PC-9 (cell line): ENCODE measurements at regions not wholly inside any gene's neighbourhood (a gene's known extent, or its start where the extent isn't known, plus 50 kb on each side); places are given as distances from the start of the nearest gene placed in this dataset.

ENCODE experiments used
- BruUV-seq: library from RNA; stranded (reverse); fragments of 400-500 nt; replicated peaks from 2 replicates; lab custom pipeline; 2021; lab: Mats Ljungman, UMichigan
- CTCF ChIA-PET: fragments of 300-600 bp; sonication (Branson Sonifier 250); formaldehyde crosslinking; loops from one replicate; lab custom pipeline; 2022; ENCODE audit warnings: antibody characterized with exemption; lab: Charles Lee
- POLR2A ChIA-PET: fragments of 300-600 bp; sonication (Branson Sonifier 250); formaldehyde crosslinking; loops from one replicate; lab custom pipeline; 2022; ENCODE audit warnings: antibody characterized with exemption; ENCODE audit not compliant: unreplicated experiment; lab: Charles Lee
- DNase-seq, 2 experiments: peaks; one replicate each; pipeline versions ENCODE4 v3.0.0 to v3.0.0-alpha.2; 2015 to 2022; ENCODE audit warnings: mixed read lengths in 1 of 2
- H2AFZ ChIP-seq: fragments of 200-600 bp; sonication (generic); 2 replicates; pipeline ENCODE4 v1.8.1; 2017; ENCODE audit warnings: antibody characterized with exemption
- H3F3A ChIP-seq: fragments of 200-600 bp; sonication (generic); 2 replicates; pipeline ENCODE4 v1.8.1; 2017; ENCODE audit warnings: antibody characterized with exemption, mild to moderate bottlenecking, low read depth; ENCODE audit not compliant: insufficient read depth
- H3K27ac ChIP-seq: fragments of 200-600 bp; sonication (generic); 2 replicates; pipeline ENCODE4 v1.6.1; 2016; ENCODE audit warnings: mixed run types
- H3K27me3 ChIP-seq: fragments of 200-600 bp; sonication (generic); 2 replicates; pipeline ENCODE4 v1.6.1; 2016; ENCODE audit warnings: low read depth, mixed run types; ENCODE audit not compliant: insufficient read depth
- H3K36me3 ChIP-seq: fragments of 200-600 bp; sonication (generic); 2 replicates; pipeline ENCODE4 v1.6.1; 2016; ENCODE audit warnings: low read depth, mixed run types
- H3K4me1 ChIP-seq: fragments of 200-600 bp; sonication (generic); replicated peaks from 2 replicates; pipeline ENCODE4 v1.6.1; 2016; ENCODE audit warnings: mixed run types; ENCODE audit not compliant: insufficient read depth
- H3K4me2 ChIP-seq: fragments of 200-600 bp; sonication (generic); 2 replicates; pipeline ENCODE4 v1.6.1; 2017; ENCODE audit warnings: mixed run types
- H3K4me3 ChIP-seq: fragments of 200-600 bp; sonication (generic); 2 replicates; pipeline ENCODE4 v1.6.1; 2016; ENCODE audit warnings: mixed run types
- H3K79me2 ChIP-seq: fragments of 200-600 bp; sonication (generic); 2 replicates; pipeline ENCODE4 v1.6.1; 2017; ENCODE audit warnings: low read depth, mixed run types
- H3K9me2 ChIP-seq: fragments of 200-600 bp; sonication (generic); 2 replicates; pipeline ENCODE4 v1.8.1; 2017; ENCODE audit warnings: mild to moderate bottlenecking; ENCODE audit not compliant: insufficient read depth
- H3K9me3 ChIP-seq: fragments of 200-600 bp; sonication (generic); 2 replicates; pipeline ENCODE4 v1.8.1; 2016; ENCODE audit warnings: low read depth; ENCODE audit not compliant: insufficient read depth
- H4K20me1 ChIP-seq: fragments of 200-600 bp; sonication (generic); 2 replicates; pipeline ENCODE4 v1.8.1; 2017; ENCODE audit not compliant: insufficient read depth
- EZH2 ChIP-seq: fragments of 200-600 bp; sonication (generic); IDR thresholded peaks from 2 replicates; pipeline ENCODE4 v1.8.0; 2017; ENCODE audit warnings: antibody characterized with exemption, low read depth
- intact Hi-C: fragments of 100-400 bp; cut with micrococcal nuclease; formaldehyde crosslinking; loops from one replicate; pipeline ENCODE4 v1.10.0; 2022; ENCODE audit not compliant: unreplicated experiment
- TF ChIP-seq, protein P1 (sequence below): fragments of 200-600 bp; sonication (generic); conservative IDR thresholded peaks from 2 replicates; pipeline ENCODE4 v1.6.1; 2017; ENCODE audit warnings: mixed run types, antibody characterized with exemption, mild to moderate bottlenecking, moderate library complexity

GRCh38 chr10:2202401-2202800 lies 465.1 kb upstream of the ADARB2 start:
- no peaks in the 10 kb centered on the region for H4K20me1 ChIP-seq
- H3K9me3 ChIP-seq: no peaks in the 10 kb centered on the region
- H3K4me3 ChIP-seq: no peak overlapping the region
- no peak overlapping the region for H3K27ac ChIP-seq
- intact Hi-C loops: no loop called here
- no peak overlapping the region for H2AFZ ChIP-seq
- no peaks in the 10 kb centered on the region for H3K79me2 ChIP-seq
- H3K27me3 ChIP-seq: no peaks in the 10 kb centered on the region
- H3K4me2 ChIP-seq: no peak overlapping the region
- no peaks in the 10 kb centered on the region for H3K36me3 ChIP-seq
- no TSS peak for BruUV-seq
- no peaks in the 10 kb centered on the region for H3K4me1 ChIP-seq
- H3K9me2 ChIP-seq: no peaks in the 10 kb centered on the region
- no peak for DNase-seq
- TF ChIP-seq EZH2: no peak
- TF ChIP-seq, protein P1, sequence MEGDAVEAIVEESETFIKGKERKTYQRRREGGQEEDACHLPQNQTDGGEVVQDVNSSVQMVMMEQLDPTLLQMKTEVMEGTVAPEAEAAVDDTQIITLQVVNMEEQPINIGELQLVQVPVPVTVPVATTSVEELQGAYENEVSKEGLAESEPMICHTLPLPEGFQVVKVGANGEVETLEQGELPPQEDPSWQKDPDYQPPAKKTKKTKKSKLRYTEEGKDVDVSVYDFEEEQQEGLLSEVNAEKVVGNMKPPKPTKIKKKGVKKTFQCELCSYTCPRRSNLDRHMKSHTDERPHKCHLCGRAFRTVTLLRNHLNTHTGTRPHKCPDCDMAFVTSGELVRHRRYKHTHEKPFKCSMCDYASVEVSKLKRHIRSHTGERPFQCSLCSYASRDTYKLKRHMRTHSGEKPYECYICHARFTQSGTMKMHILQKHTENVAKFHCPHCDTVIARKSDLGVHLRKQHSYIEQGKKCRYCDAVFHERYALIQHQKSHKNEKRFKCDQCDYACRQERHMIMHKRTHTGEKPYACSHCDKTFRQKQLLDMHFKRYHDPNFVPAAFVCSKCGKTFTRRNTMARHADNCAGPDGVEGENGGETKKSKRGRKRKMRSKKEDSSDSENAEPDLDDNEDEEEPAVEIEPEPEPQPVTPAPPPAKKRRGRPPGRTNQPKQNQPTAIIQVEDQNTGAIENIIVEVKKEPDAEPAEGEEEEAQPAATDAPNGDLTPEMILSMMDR: no peak
- ChIA-PET POLR2A (no interaction called here), CTCF (interaction anchor here (0.7 kb wide), 1 partner anchor 11 kb away, joined by 4 read pairs; no protein-coding TSS in a partner anchor)
- H3F3A ChIP-seq: no peaks in the 10 kb centered on the region

- Histone ChIP-seq H3K9me3 (no peaks in the 10 kb centered on the region), H3F3A (no peaks in the 10 kb centered on the region), H3K9me2 (no peaks in the 10 kb centered on the region), H3K36me3 (no peaks in the 10 kb centered on the region), H3K27ac (no peak overlapping the region), H3K4me2 (no peak overlapping the region), H4K20me1 (no peaks in the 10 kb centered on the region), H3K79me2 (no peaks in the 10 kb centered on the region), H3K4me1 (no peaks in the 10 kb centered on the region), H3K27me3 (no peaks in the 10 kb centered on the region), H2AFZ (no peak overlapping the region), H3K4me3 (no peak overlapping the region)
- POLR2A ChIA-PET: no interaction called here
- TF ChIP-seq, protein P1: no peak
- TF ChIP-seq EZH2: no peak
- intact Hi-C loops: no loop called here
- no TSS peak for BruUV-seq
- DNase-seq: no peak
- CTCF ChIA-PET: no interaction called here
Measured at GRCh38 chr10:2201534-2202099, 464.3 kb upstream of the ADARB2 start.

GRCh38 chr10:2197663-2198062 lies 460.3 kb upstream of the ADARB2 start:
- no peaks in the 10 kb centered on the region for H3K9me3 ChIP-seq
- H3F3A ChIP-seq: no peaks in the 10 kb centered on the region
- no peaks in the 10 kb centered on the region for H3K79me2 ChIP-seq
- intact Hi-C loops: no loop called here
- no TSS peak for BruUV-seq
- no peaks in the 10 kb centered on the region for H3K27me3 ChIP-seq
- no peak overlapping the region for H3K27ac ChIP-seq
- no peak overlapping the region for H3K4me3 ChIP-seq
- no peaks in the 10 kb centered on the region for H3K9me2 ChIP-seq
- TF ChIP-seq, protein P1: no peak
- no peak for TF ChIP-seq EZH2
- H3K4me2 ChIP-seq: no peak overlapping the region
- no peaks in the 10 kb centered on the region for H3K4me1 ChIP-seq
- ChIA-PET POLR2A (no interaction called here), CTCF (no interaction called here)
- no peak overlapping the region for H2AFZ ChIP-seq
- DNase-seq: no peak
- no peaks in the 10 kb centered on the region for H3K36me3 ChIP-seq
- H4K20me1 ChIP-seq: no peaks in the 10 kb centered on the region
